GM19023 (cell line): ENCODE measurements at regions not wholly inside any gene's neighbourhood (a gene's known extent, or its start where the extent isn't known, plus 50 kb on each side); places are given as distances from the start of the nearest gene placed in this dataset.

ENCODE experiments used
- ATAC-seq: cut with Tn5 transposase; IDR thresholded peaks from one replicate; pipeline ENCODE4 v1.9.1; 2021; ENCODE audit warnings: mild to moderate bottlenecking, moderate library complexity; ENCODE audit not compliant: unreplicated experiment

GRCh38 chr9:16153741-16154140 lies 600.9 kb downstream of the CCDC171 start:
- ATAC-seq, result no peak

- ATAC-seq, result peak; percentile 72
Measured at GRCh38 chr9:16154521-16155078, 601.8 kb downstream of the CCDC171 start.

GRCh38 chr9:16155878-16156277 lies 603.0 kb downstream of the CCDC171 start:
- no peak for ATAC-seq

DNA sequence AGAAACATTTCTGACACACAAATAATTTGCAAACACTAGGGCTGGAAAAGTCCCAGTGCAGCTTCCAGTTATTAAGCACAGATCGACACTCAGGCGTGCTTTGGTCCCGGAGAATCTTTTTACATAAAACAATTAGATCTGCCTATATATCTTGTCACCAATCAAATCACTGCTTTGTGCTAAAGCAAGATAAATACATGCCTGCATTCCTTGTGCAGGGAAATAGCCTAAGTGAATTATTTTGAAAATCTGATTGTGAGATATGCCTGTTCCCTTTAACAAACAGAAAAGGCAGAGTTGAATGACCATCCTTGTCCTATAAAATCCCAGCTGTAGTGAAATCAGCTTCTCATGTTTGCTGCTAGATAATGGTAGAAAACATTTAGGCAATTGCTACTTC lies 604.4 kb downstream of the CCDC171 start:
- no peak for ATAC-seq

- no peak for ATAC-seq
Measured at GRCh38 chr9:16157651-16158050, 604.8 kb downstream of the CCDC171 start.

DNA sequence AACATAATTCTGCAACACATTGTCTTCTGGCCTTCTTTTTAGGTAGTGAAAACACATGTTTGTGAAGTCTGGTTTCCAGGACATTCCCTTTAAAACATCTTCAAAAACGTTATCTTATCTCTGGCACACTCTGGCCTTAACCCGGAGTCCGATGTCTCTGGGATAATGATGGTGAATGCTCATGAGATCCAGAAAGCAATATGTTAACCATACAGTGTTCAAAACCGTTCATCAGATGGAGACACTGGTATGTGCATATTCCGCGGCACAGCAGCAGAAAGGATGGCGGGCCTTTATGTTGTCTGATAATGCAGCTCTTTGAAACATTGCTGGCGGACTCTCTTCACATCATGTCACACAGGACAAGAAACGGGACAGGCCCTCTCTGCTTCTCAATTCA lies 605.2 kb downstream of the CCDC171 start:
- ATAC-seq, result no peak

DNA sequence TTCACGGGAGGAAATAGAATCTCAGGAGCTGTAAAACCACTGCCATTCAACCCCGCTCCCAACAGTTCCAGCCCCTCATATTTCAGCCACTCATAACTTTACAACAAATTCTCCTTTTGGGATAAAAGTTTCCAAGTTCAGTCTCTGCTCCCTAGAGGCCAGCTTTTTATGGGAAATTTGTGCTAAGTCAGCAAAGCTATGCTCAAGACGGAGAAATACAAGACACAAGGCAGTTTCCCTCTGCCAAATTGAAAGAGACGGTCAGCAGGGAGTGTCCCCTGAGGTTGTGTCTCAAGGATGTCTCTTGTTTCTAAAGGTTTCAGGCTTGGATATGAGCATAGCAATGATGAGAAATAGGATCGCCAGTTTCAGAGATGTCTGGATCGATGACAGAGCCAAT lies 608.6 kb downstream of the CCDC171 start:
- no peak for ATAC-seq

DNA sequence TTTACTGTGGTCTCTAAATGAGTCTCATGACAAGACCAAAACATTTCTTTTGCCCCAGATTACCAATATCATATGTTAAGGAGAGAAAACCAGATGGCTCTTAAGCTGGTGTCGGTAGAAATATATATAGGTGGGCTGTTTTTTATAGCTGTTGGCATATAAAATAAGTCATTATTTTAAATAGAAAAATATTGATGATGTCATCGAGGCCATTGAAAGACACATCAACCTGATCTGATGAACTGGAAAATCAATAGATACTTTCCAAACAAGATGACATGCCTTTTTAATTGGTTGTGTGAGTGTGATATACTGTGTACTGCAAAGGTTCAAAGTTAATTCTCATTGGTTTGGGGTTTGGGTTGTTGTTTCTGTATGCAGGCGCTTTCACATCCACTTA lies 617.3 kb downstream of the CCDC171 start:
- no peak for ATAC-seq

- ATAC-seq, result no peak
Measured at GRCh38 chr9:16171911-16172310, 619.1 kb downstream of the CCDC171 start.

DNA sequence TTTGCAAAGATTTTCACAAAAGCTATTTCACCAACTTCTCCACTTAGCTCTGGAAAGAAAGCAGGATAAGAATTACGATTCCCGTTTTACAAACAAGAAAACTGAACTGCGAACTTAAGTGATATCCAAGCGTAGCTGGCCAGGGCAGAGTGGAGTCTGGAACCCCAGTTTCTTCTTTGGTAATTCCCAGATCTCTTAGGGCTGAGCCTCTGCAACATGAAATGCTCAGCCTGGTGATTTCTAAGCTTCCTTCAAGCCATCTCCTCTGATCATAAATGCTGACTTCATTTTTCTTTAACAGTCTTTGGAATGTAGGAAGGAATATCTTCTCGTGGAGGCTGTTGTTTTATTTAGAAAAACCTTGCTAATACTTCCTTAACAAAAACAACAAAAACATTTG lies 620.0 kb downstream of the CCDC171 start:
- ATAC-seq, result no peak

GRCh38 chr9:16174915-16175314 lies 622.1 kb downstream of the CCDC171 start:
- ATAC-seq, result no peak

DNA sequence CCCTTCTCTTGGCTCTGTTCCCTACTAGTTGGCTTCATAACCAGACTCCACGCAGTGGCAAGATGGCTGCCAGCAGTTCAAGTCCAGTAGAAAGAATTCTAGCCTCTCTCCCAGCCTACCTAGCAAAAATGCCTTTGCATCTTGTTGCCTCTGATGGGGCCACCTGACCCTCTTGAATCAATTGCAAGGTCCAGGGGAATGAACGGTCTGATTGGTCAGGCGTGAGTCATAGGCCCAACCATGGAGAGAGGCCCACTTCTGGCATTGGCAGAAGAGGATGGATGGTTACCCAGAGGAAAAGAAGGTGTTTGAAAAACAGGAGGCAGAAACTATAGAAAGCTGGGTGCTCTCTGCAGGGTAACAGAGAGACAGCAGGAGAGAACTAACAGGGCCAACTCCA lies 622.6 kb downstream of the CCDC171 start:
- no peak for ATAC-seq

DNA sequence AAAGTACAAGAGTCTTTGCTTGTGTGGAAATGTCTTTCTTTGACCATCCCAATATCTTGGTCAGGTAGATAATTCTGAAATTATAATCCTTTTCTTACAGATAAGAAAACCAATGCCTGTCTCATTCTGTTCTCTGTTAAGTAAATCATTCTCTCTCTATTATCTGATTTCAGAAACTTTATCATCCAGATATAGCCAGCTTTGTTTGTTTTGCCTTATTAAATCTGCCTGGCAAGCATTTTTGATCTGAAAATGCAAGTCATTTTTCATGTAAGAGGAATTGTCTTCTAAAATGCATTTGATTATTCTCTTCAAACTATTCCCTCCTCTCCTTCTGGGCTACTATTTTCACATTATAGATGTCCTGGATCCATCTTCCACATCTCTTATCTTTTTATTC lies 625.5 kb downstream of the CCDC171 start:
- no peak for ATAC-seq

- ATAC-seq, result no peak
Measured at GRCh38 chr9:16179566-16179965, 626.7 kb downstream of the CCDC171 start.

DNA sequence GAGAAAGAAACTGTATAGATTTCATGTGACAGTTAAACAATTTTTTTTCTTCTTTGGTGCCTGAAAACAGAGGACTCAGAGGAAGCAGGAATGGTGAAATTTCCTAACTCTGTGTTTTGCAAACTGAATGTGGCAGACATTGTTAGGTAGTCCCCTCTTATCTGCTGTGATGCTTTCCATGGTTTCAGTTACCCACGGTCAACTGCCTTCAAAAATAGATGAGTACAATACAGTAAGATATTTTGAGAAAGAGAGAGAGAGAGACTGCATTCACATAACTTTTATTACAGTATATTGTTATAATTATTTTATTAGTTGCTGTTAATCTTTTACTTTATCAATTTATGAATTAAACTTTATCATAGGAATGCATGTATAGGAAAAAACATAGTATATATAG lies 627.2 kb downstream of the CCDC171 start:
- no peak for ATAC-seq

GRCh38 chr9:16180546-16180945 lies 627.7 kb downstream of the CCDC171 start:
- ATAC-seq, result no peak

DNA sequence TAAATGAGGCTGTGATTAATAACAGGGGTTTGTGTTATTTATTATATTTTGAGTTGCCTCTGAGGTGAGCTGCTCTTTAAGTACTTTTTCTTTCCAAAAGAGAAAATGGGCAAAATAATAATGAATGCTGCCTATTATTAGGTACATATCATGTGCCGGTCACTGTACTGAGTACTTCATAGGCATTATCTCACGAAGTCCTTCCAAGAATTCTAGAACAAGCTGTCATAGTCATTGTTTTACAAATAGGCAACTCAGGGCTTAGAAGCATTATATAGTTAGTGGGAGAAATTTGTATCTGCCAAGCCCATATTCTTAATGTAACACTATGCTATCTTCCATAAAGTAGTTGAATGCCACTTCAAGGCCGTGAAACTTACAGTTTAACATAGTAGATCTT lies 628.7 kb downstream of the CCDC171 start:
- ATAC-seq, result no peak

GRCh38 chr9:16182784-16183183 lies 629.9 kb downstream of the CCDC171 start:
- ATAC-seq, result no peak

GRCh38 chr9:16184964-16185646 lies 632.3 kb downstream of the CCDC171 start:
- no peak for ATAC-seq

- ATAC-seq, result no peak
Measured at GRCh38 chr9:16191191-16191590, 638.3 kb downstream of the CCDC171 start.

DNA sequence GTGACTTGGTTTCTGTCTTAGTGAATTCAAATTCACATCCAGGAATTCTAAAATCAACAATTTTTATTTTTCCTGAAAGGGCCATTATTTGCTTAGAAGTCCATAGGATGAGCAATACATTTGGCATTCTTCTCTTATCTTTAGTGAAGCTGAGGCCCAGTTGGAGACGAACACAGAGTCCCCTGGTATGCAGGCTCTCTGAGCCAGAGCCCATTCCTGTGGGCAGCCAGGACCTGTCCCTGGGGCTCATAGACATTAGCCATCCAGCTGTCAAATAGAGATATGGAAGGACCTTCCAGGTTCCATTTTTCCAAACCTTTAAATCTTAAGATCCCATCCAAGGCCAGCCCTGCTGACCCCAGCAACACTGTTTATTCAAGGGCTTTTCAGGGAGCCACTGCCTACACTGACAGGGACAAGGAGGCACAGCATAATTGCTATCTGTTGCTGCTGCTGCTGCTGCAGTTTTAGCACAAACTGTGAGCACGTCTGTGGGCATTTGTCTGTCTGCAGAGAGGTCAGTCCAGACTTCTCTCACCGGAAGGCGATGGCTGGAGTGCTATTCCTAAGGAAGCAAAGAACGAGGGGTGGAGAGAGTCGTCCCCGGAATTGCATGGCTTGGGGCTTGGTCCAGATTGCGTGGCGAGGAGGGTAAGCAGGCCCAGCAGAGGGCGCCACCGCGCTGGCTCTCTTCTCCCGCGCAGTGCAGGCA lies 639.0 kb downstream of the CCDC171 start:
- ATAC-seq, result peak; percentile 82

DNA sequence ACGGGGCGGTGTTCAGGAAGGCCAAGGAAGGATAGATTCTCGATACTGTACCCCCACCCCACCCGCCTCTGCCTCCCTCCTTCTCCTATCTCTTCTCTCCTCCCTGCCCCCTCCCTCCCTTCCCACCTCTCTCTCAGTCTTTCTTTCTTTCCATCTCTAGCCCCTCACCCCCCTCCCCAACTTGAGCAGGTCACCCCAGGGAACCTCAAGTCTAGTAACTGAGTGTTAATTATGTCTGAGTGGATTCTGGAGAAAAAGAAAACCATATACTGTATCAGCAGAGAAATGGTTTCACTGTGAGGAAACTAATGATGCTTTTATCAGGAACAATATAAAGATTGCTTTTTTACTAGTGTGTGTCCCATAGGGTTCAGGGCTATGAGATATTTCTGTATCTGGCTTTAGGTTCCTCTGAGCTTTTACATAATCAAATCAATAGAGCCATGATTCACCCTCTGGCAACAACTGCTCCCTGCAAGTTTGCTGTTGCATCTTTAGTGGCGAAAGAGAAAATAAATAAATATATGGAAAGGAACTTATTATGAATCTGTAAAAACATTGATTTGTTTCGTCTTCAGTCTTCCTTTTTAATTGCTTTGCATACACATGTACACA lies 639.7 kb downstream of the CCDC171 start:
- no peak for ATAC-seq
